ENCODE measurements at regions not wholly inside any gene's neighbourhood (a gene's known extent, or its start where the extent isn't known, plus 50 kb on each side); places are given as distances from the start of the nearest gene placed in this dataset.

DNA sequence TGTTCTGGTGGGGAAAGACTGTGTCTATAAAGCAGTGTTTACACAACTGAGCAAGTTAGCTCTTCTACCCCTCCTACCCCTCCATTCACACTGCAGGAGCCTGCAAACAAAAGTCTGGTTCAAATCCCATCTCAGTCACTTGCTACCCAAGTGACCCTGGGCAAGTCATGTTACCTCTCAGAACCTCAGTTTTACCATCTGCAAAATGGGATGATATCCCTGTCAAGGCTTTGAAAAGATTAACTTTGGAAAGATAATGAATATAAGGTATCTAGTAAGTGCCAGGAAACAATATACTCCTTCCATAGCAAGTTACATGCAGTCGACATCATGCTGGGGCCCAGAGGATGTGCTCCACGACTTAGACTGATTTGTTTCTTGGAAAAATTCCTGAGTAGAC, 161.5 kb downstream of the SEC61B start:
- TF ChIP-seq POLR2AphosphoS5 (IDR thresholded peaks at IDR 0.05; ENCODE audit: insufficient read depth in 1 of 2, low read depth in 1 of 2) = no peak
- TF ChIP-seq, protein P1, sequence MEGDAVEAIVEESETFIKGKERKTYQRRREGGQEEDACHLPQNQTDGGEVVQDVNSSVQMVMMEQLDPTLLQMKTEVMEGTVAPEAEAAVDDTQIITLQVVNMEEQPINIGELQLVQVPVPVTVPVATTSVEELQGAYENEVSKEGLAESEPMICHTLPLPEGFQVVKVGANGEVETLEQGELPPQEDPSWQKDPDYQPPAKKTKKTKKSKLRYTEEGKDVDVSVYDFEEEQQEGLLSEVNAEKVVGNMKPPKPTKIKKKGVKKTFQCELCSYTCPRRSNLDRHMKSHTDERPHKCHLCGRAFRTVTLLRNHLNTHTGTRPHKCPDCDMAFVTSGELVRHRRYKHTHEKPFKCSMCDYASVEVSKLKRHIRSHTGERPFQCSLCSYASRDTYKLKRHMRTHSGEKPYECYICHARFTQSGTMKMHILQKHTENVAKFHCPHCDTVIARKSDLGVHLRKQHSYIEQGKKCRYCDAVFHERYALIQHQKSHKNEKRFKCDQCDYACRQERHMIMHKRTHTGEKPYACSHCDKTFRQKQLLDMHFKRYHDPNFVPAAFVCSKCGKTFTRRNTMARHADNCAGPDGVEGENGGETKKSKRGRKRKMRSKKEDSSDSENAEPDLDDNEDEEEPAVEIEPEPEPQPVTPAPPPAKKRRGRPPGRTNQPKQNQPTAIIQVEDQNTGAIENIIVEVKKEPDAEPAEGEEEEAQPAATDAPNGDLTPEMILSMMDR (IDR thresholded peaks at IDR 0.05) = no peak
- no peak for TF ChIP-seq POLR2A (IDR thresholded peaks at IDR 0.05)

Measured in vagina (tissue), 2 donors.